Sciatic nerve (tissue), 2 donors: ENCODE measurements at regions not wholly inside any gene's neighbourhood (a gene's known extent, or its start where the extent isn't known, plus 50 kb on each side); places are given as distances from the start of the nearest gene placed in this dataset.
A peak's percentile ranks its signal among the peaks of the same experiment; 100 is the strongest.

ENCODE experiments used
- ATAC-seq: fragments of 200-7000 bp; cut with Tn5 transposase; one replicate; pipeline ENCODE4 v1.9.1; 2020; ENCODE audit warnings: mild to moderate bottlenecking, moderate library complexity
- DNase-seq: peaks from one replicate; pipeline ENCODE4 v3.0.0-alpha.2; 2020; ENCODE audit warnings: low spot score
- intact Hi-C: fragments of 100-400 bp; cut with DNase I; formaldehyde crosslinking; loops from one replicate; pipeline ENCODE4 v1.14.2; 2022
- donor health status: DM: no; HTN: no; CAD: no.
- donor health status: DM: no; HTN: no; CAD: no.

- intact Hi-C loops, result no loop called here
- ATAC-seq (no peak), DNase-seq (no peak)
Measured at GRCh38 chr6:40740518-40740917, 153.4 kb upstream of the LRFN2 start.

- intact Hi-C loops, result no loop called here
- no peak for ATAC-seq
- DNase-seq, result no peak
Measured at GRCh38 chr6:40738551-40739193, 151.5 kb upstream of the LRFN2 start.

- ATAC-seq (no peak), DNase-seq (no peak)
- intact Hi-C loops, result no loop called here
Measured at GRCh38 chr6:40735521-40735920, 148.4 kb upstream of the LRFN2 start.

- ATAC-seq (no peak), DNase-seq (no peak)
- intact Hi-C loops, result no loop called here
Measured at GRCh38 chr6:40735121-40735520, 148.0 kb upstream of the LRFN2 start.

- intact Hi-C loops, result no loop called here
- no peak for ATAC-seq
- DNase-seq, result no peak
Measured at GRCh38 chr6:40734607-40735006, 147.4 kb upstream of the LRFN2 start.

GRCh38 chr6:40733770-40734396 lies 146.7 kb upstream of the LRFN2 start:
- intact Hi-C loops, result no loop called here
- DNase-seq, result no peak
- ATAC-seq, result no peak

- intact Hi-C loops, result no loop called here
- ATAC-seq, result no peak
Measured at GRCh38 chr6:40733290-40733689, 146.1 kb upstream of the LRFN2 start.

GRCh38 chr6:40732878-40733277 lies 145.7 kb upstream of the LRFN2 start:
- DNase-seq, result no peak

More at GRCh38 chr6:40733290-40733689, 146.1 kb upstream of the LRFN2 start:
- no peak for DNase-seq

GRCh38 chr6:40728643-40729042 lies 141.5 kb upstream of the LRFN2 start:
- DNase-seq (no peak), ATAC-seq (no peak)
- intact Hi-C loops, result no loop called here

More at GRCh38 chr6:40732878-40733277, 145.7 kb upstream of the LRFN2 start:
- ATAC-seq, result no peak
- intact Hi-C loops, result no loop called here

- DNase-seq, result no peak
- intact Hi-C loops, result no loop called here
Measured at GRCh38 chr6:40727271-40727670, 140.1 kb upstream of the LRFN2 start.

GRCh38 chr6:40726853-40727252 lies 139.7 kb upstream of the LRFN2 start:
- no peak for ATAC-seq
- no peak for DNase-seq
- intact Hi-C loops, result no loop called here

More at GRCh38 chr6:40727271-40727670, 140.1 kb upstream of the LRFN2 start:
- ATAC-seq, result no peak

- no peak for DNase-seq
- ATAC-seq, result no peak
- intact Hi-C loops, result no loop called here
Measured at GRCh38 chr6:40725390-40725789, 138.2 kb upstream of the LRFN2 start.

GRCh38 chr6:40724886-40725285 lies 137.7 kb upstream of the LRFN2 start:
- DNase-seq (no peak), ATAC-seq (no peak)
- intact Hi-C loops, result no loop called here

GRCh38 chr6:40723967-40724366 lies 136.8 kb upstream of the LRFN2 start:
- intact Hi-C loops, result no loop called here
- ATAC-seq, result no peak
- DNase-seq, result no peak

- no peak for DNase-seq
- intact Hi-C loops, result no loop called here
- ATAC-seq, result peak; percentile 78
Measured at GRCh38 chr6:40722553-40723258, 135.5 kb upstream of the LRFN2 start.

- ATAC-seq (peak; percentile 29), DNase-seq (no peak)
- intact Hi-C loops, result no loop called here
Measured at GRCh38 chr6:40722091-40722490, 134.9 kb upstream of the LRFN2 start.

GRCh38 chr6:40721271-40721952 lies 134.2 kb upstream of the LRFN2 start:
- DNase-seq (no peak), ATAC-seq (no peak)
- intact Hi-C loops, result no loop called here

- DNase-seq (no peak), ATAC-seq (no peak)
- intact Hi-C loops, result no loop called here
Measured at GRCh38 chr6:40720375-40720748, 133.2 kb upstream of the LRFN2 start.

GRCh38 chr6:40719671-40720374 lies 132.7 kb upstream of the LRFN2 start:
- intact Hi-C loops, result no loop called here
- no peak for DNase-seq
- ATAC-seq, result peak; percentile 82
